ENCODE measurements at regions not wholly inside any gene's neighbourhood (a gene's known extent, or its start where the extent isn't known, plus 50 kb on each side); places are given as distances from the start of the nearest gene placed in this dataset.

DNA sequence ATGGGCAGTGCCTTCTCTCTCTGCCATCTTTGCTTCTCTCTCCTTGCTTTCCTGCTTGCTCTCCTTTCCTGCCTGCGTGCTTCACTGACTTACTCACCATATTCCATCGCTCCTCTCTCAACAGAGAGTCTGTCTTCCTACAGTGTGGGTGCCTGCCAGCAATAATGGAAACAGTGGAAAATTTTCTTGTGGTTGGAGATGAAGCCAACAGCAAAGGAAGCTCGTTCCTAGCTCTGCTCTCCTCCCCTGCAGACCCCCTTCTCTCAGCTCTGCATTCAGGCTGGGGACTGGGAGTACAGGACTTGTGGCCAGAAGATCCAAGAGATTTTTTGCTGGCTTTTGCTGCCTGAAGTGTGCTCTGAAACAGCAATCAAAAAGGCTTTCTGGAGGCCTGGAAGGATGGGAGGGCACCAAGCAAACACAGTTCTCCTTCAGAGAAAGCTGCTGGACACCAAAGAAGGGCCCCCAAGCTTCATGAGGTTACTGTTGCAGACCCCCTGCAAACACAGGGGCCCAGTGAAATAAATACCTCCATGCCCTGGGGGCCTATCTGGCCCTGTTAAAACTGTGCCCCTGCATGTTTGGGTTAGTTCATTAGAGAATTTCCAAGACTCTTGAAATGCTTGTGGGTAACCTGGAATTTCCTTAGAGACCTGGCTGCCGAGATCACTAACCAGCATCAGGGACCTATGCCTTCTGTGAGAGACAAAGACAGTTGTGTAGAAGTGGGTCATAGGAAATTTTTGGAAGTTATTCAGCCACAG, 149.9 kb upstream of the RASGRP1 start:
- Histone ChIP-seq H3K27me3 (no peaks in the 10 kb centered on the region), H3K4me1 (no peaks in the 10 kb centered on the region), H3K36me3 (no peaks in the 10 kb centered on the region), H3K27ac (no peak overlapping the region), H3K9me3 (no peaks in the 10 kb centered on the region), H3K4me3 (no peak overlapping the region)
- no peak for DNase-seq (ENCODE audit: extremely low spot score in 2 of 2)
- intact Hi-C loops (cut with DNase I), result no loop called here
- TF ChIP-seq POLR2A (IDR thresholded peaks at IDR 0.05), result no peak
- TF ChIP-seq, protein P1, sequence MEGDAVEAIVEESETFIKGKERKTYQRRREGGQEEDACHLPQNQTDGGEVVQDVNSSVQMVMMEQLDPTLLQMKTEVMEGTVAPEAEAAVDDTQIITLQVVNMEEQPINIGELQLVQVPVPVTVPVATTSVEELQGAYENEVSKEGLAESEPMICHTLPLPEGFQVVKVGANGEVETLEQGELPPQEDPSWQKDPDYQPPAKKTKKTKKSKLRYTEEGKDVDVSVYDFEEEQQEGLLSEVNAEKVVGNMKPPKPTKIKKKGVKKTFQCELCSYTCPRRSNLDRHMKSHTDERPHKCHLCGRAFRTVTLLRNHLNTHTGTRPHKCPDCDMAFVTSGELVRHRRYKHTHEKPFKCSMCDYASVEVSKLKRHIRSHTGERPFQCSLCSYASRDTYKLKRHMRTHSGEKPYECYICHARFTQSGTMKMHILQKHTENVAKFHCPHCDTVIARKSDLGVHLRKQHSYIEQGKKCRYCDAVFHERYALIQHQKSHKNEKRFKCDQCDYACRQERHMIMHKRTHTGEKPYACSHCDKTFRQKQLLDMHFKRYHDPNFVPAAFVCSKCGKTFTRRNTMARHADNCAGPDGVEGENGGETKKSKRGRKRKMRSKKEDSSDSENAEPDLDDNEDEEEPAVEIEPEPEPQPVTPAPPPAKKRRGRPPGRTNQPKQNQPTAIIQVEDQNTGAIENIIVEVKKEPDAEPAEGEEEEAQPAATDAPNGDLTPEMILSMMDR (IDR thresholded peaks at IDR 0.05), result no peak
- no peak for TF ChIP-seq POLR2AphosphoS5 (IDR thresholded peaks at IDR 0.05; ENCODE audit: insufficient read depth in 1 of 2, low read depth in 1 of 2)

DNA sequence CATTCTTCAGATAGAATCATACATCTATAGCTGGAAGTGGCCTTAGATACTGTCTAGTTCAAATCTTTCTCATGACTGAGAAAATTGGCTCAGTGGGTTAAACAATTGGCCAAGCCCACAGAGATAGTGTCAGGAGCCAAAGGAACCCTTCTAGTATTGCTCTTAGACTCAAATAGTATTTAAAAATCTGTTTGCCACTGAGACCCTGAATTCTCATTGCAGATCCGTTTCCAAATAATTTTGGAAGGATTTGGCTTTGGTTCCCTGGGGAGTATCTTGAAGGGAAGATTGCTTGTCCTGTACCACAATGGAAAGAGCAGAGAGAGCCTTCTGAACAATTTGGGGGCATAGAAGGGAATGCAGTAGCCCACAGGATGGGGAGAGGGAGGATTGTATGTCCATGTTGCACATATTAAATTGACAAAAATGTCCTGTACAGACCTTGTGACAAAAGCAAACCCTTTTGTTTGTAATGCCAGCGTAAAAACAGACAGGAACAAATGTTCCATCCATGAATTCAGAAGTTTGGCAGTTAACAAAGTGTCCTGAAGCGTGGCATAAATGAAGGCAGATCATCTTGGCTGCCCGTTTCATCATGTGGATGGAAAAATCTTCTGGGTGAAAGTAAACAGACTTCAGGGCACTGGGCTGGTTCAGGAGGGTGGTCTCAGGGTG, 156.4 kb upstream of the RASGRP1 start:
- TF ChIP-seq POLR2A (IDR thresholded peaks at IDR 0.05) (no peak), POLR2AphosphoS5 (IDR thresholded peaks at IDR 0.05; ENCODE audit: insufficient read depth in 1 of 2, low read depth in 1 of 2) (no peak)
- TF ChIP-seq, protein P1 (IDR thresholded peaks at IDR 0.05), result no peak
- no peak for DNase-seq (ENCODE audit: extremely low spot score in 2 of 2)
- H3K27me3 ChIP-seq, result no peaks in the 10 kb centered on the region

DNA sequence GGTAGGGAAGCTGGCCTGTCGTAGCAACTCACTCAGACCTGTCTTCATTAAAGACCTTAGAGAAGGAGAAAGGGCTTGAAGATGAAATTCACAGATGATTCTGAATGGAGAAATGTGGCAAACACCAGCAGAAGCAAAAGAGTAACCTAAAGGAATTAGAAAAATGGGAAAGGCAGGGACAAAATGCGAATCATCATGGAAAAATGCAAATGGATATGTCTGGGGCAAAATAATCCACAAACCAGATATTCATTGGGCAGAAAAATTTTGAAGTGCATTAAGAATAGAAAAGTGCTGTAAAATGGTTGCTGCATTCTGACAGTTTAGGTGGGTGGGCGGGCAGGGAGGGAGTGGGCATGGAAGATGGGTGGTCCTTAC, 156.9 kb upstream of the RASGRP1 start:
- no peaks in the 10 kb centered on the region for H3K4me1 ChIP-seq
- TF ChIP-seq POLR2AphosphoS5 (IDR thresholded peaks at IDR 0.05; ENCODE audit: insufficient read depth in 1 of 2, low read depth in 1 of 2) (no peak), POLR2A (IDR thresholded peaks at IDR 0.05) (no peak)
- TF ChIP-seq, protein P1 (IDR thresholded peaks at IDR 0.05), result no peak

More for the DNA sequence above, 156.4 kb upstream of the RASGRP1 start:
- Histone ChIP-seq H3K4me3 (no peak overlapping the region), H3K9me3 (no peaks in the 10 kb centered on the region), H3K27ac (no peak overlapping the region), H3K4me1 (no peaks in the 10 kb centered on the region), H3K36me3 (no peaks in the 10 kb centered on the region)
- intact Hi-C loops (cut with DNase I), result no loop called here

DNA sequence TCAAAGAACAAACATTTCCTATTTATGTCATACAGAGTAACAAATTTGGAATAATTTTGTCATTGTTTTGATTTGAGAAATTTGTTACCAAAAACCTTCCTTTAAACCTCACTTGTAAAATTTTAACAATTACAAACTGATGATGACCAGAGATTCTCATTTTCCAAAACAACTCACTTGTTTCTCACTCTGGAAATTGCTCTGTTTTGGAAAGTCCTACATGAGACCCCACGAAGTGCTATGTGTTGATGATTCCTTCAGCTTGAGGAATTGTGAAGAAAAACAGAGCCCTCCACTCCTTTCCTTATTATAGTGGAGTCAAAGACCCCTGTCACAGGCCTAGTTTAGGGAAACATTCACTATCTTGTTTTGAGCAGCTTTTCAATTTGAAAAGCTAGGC, 157.6 kb upstream of the RASGRP1 start:
- intact Hi-C loops (cut with DNase I), result no loop called here
- no peaks in the 10 kb centered on the region for H3K27me3 ChIP-seq
- H3K4me3 ChIP-seq, result no peak overlapping the region
- H3K4me1 ChIP-seq, result no peaks in the 10 kb centered on the region
- DNase-seq (ENCODE audit: extremely low spot score in 2 of 2), result no peak
- no peak overlapping the region for H3K27ac ChIP-seq
- no peaks in the 10 kb centered on the region for H3K9me3 ChIP-seq
- no peaks in the 10 kb centered on the region for H3K36me3 ChIP-seq
- TF ChIP-seq POLR2A (IDR thresholded peaks at IDR 0.05), result no peak
- TF ChIP-seq, protein P1 (IDR thresholded peaks at IDR 0.05), result no peak
- no peak for TF ChIP-seq POLR2AphosphoS5 (IDR thresholded peaks at IDR 0.05; ENCODE audit: insufficient read depth in 1 of 2, low read depth in 1 of 2)

More for the DNA sequence above, 156.9 kb upstream of the RASGRP1 start:
- no peak overlapping the region for H3K4me3 ChIP-seq
- intact Hi-C loops (cut with DNase I), result no loop called here
- no peak for DNase-seq (ENCODE audit: extremely low spot score in 2 of 2)
- H3K36me3 ChIP-seq, result no peaks in the 10 kb centered on the region
- H3K27ac ChIP-seq, result no peak overlapping the region
- no peaks in the 10 kb centered on the region for H3K27me3 ChIP-seq
- no peaks in the 10 kb centered on the region for H3K9me3 ChIP-seq

DNA sequence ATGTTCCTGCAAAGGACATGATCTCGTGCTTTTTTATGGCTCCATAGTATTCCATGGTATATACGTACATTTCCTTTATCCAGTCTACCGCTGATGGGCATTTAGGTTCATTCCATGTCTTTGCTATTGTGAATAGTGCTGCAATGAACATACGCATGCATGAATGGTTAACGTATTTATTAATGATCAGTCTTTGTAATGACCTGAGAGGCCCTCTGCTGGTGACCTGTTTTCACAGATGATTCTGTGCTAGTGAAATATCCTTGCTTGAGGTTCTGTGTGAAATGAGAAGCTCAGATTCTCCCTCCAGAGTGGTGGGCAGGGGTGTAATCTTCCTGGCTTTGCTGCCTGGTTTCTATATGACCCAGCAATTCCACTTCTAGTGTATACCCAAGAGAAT, 160.2 kb upstream of the RASGRP1 start:
- Histone ChIP-seq H3K9me3 (no peaks in the 10 kb centered on the region), H3K4me3 (no peak overlapping the region), H3K27ac (no peak overlapping the region), H3K27me3 (no peaks in the 10 kb centered on the region), H3K36me3 (no peaks in the 10 kb centered on the region), H3K4me1 (no peaks in the 10 kb centered on the region)
- TF ChIP-seq POLR2AphosphoS5 (IDR thresholded peaks at IDR 0.05; ENCODE audit: insufficient read depth in 1 of 2, low read depth in 1 of 2) (no peak), POLR2A (IDR thresholded peaks at IDR 0.05) (no peak)
- TF ChIP-seq, protein P1 (IDR thresholded peaks at IDR 0.05), result no peak
- intact Hi-C loops (cut with DNase I), result no loop called here
- no peak for DNase-seq (ENCODE audit: extremely low spot score in 2 of 2)

Data from vagina (tissue), 2 donors.